ENCODE measurements at regions not wholly inside any gene's neighbourhood (a gene's known extent, or its start where the extent isn't known, plus 50 kb on each side); places are given as distances from the start of the nearest gene placed in this dataset.

DNA sequence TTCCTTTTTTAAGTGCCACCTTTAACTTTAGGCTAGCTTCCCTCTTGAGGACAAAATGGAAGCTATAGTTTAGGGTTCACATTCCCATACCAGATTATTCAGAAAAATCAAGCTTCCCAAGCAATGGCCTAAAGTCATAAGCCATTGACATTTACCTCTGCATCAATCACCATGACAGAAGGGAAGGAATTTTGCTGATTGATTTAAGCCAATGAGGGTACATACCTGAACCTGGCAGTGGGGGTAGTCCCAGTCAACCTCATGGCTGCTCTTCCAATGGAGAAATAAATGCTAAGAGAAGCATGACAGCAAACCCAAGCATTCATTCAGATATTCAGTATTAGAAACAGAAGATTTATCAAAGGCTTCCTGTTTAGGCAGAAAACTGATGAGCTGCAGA is 128.4 kb upstream of the CREB1 start:
- intact Hi-C loops (cut with micrococcal nuclease), result no loop called here

- intact Hi-C loops (cut with micrococcal nuclease), result no loop called here
Observed at GRCh38 chr2:207403141-207403540, 126.6 kb upstream of the CREB1 start.

DNA sequence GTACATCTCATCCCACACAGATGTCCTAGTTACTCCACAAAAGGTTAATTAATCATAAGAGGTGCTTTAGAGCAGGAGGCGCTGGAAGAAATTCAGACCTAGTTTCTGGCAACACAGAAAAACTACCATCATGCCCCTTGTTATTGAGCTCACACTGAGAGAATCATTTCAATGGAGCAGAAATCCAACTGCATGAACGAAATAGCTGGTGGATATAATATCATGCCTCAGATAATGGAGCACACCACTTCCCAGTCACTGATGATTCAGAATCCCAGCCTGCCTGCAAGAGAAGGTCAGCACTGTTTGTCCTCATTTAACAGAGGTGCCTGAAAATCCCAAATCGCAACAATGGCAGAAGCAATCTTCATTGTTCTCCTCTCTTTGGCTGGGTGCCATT is 125.8 kb upstream of the CREB1 start:
- intact Hi-C loops (cut with micrococcal nuclease), result no loop called here

DNA sequence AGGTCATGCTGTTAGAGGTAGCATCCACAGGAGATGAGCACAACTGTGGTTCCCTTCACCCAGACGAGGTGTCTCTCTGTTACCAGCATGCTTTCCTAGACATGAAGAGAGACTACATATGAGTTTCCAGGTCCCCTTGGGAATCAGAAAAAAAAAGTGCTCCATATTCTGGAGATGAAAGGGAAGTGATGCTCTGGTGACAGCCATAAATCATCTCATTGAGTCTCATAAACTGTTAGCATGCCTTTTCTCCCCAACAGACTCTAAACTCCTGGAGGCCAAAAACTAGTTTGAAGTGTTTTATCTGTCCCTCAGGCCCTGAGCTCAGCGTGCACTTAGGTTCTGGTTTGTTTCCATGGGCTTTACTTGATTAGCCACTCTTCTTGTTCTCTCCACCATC is 124.6 kb upstream of the CREB1 start:
- intact Hi-C loops (cut with micrococcal nuclease), result no loop called here

- intact Hi-C loops (cut with micrococcal nuclease), result no loop called here
Observed at GRCh38 chr2:207408086-207408794, 121.5 kb upstream of the CREB1 start.

GRCh38 chr2:207409517-207409916 is 120.2 kb upstream of the CREB1 start:
- intact Hi-C loops (cut with micrococcal nuclease), result no loop called here

- intact Hi-C loops (cut with micrococcal nuclease), result no loop called here
Observed at GRCh38 chr2:207412787-207413310, 116.9 kb upstream of the CREB1 start.

DNA sequence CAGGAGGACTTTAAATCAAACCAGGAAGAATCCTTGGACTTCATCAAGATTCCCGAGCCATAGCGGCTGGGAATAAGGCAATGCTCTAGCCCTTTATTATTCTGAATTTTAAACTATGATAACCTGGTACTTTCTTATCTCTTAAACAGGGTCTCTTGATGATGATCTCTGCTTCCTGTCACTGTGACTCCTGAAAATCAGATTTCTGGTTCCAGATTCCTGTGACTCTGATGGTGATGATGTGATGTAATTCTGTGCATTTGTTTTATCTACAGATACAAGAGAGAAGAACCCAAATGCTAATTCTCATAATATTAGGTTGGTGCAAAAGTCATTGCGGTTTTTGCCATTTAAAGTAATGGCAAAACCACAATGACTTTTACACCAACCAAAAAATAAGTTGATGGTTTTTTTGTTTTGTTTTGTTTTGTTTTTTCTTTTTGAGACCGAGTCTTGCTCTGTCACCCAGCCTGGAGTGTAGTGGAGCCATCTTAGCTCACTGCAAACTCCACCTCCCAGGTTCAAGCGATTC is 116.3 kb upstream of the CREB1 start:
- intact Hi-C loops (cut with micrococcal nuclease), result no loop called here

- intact Hi-C loops (cut with micrococcal nuclease), result no loop called here
Observed at GRCh38 chr2:207416111-207416510, 113.7 kb upstream of the CREB1 start.

DNA sequence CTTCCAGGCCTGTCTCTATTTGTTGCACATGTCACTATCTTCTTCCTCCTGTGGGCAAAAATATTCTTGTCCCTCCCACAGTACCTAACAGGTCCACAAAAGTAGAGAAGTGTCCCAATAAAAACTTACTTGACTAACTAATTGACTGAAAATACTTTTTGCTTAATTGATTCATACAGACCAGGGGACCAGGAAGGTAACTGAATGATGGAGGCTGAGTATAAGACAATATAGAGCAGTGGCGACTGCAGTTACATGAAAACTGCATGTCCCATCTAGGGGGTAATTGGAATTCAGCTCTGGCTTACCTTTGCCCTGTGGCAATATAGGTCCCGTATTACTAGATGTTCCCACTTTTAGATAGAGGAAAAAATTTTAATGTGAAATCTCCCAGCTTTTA is 112.9 kb upstream of the CREB1 start:
- intact Hi-C loops (cut with micrococcal nuclease), result no loop called here

DNA sequence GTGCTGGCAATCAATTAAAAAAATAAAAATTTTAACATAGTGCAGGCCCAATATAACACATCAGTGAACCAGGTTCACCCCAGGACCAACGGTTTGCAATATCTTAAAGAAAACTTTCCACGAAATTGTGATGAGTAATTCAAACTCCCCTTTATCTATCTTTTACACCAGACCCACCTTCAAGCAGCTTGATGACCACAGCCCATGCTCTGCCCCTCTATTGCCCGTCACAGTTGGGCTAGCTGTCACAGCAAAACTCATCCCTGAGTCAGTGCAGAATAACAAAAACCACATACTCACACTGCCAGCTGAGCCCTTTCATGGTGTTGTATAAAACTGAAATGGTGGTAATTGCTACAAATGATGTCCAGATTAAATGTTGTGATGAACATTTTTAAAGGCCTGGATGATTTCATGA is 112.5 kb upstream of the CREB1 start:
- intact Hi-C loops (cut with micrococcal nuclease), result no loop called here

GRCh38 chr2:207418419-207418818 is 111.3 kb upstream of the CREB1 start:
- intact Hi-C loops (cut with micrococcal nuclease), result no loop called here

DNA sequence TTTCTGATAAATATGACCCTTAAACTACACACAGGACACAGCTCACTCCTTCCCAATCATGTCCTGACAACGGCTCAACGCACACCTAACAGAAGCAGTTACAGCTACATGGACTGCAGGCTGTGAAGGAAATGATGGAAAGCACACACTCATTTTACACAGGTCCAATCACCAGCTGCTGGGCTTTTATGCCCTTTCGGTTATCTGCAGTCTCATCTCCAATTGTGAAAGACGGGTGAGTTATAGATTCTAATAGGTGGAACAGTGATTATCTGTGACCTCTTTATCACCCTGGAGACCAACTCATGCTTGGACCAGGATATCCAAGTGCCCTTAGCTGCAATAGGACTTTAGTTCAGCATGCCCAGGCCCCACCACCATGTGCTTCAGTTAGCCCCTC is 110.4 kb upstream of the CREB1 start:
- intact Hi-C loops (cut with micrococcal nuclease), result no loop called here

GRCh38 chr2:207421671-207422070 is 108.1 kb upstream of the CREB1 start:
- intact Hi-C loops (cut with micrococcal nuclease), result loop anchor here (5.0 kb wide), 2 partner anchors 89 to 254 kb away; partner anchors contain the start of gene KLF7

- intact Hi-C loops (cut with micrococcal nuclease), result loop anchor here (5.0 kb wide), 2 partner anchors 90 to 255 kb away; partner anchors contain the start of gene KLF7
Observed at GRCh38 chr2:207422380-207422779, 107.4 kb upstream of the CREB1 start.

DNA sequence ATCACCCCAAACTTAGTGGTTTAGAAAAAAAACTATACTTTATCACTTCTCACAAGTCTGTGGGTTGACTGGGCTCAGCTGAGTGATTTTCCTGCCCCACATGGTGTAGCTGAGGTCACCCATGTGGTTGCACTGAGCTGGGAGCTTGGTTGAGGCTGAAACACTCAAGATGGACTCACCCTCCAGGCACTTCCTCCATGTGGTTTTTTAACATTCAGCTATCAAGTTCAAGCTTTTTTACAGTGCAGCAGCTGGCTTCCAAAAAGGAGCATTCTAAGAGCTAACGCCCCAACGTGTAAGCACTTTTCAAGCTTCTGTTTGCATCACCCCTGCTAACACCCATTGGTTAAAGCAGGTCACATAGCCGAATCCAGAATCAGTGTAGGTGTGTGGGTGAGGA is 105.9 kb upstream of the CREB1 start:
- intact Hi-C loops (cut with micrococcal nuclease), result loop anchor here (1.0 to 5.0 kb wide), 3 partner anchors 49 to 257 kb away; partner anchors contain the start of gene KLF7

GRCh38 chr2:207427986-207428385 is 101.8 kb upstream of the CREB1 start:
- intact Hi-C loops (cut with micrococcal nuclease), result no loop called here

GRCh38 chr2:207428573-207428972 is 101.2 kb upstream of the CREB1 start:
- intact Hi-C loops (cut with micrococcal nuclease), result no loop called here

- intact Hi-C loops (cut with micrococcal nuclease), result no loop called here
Observed at GRCh38 chr2:207432453-207432852, 97.3 kb upstream of the CREB1 start.

- intact Hi-C loops (cut with micrococcal nuclease), result no loop called here
Observed at GRCh38 chr2:207434306-207434705, 95.5 kb upstream of the CREB1 start.

GRCh38 chr2:207434899-207435465 is 94.8 kb upstream of the CREB1 start:
- intact Hi-C loops (cut with micrococcal nuclease), result no loop called here

DNA sequence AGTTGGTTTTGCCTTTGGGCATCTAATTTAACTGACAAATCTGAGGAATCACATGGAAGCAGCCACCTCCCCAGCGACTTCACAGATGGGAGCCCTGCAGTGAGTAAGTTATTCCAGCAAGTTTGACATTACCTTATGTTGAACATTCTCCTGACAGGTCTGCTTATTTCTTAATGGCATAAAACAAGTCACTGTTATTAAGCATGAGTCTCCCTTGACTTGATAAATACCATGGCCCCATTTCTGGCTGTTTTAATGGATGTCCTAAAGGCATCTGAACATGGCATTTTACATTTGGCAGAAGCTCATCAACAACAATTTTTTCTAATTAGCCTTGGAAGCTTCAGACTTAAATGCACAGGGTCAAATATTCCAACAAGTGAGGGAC is 92.6 kb upstream of the CREB1 start:
- intact Hi-C loops (cut with micrococcal nuclease), result no loop called here
